ENCODE measurements at regions not wholly inside any gene's neighbourhood (a gene's known extent, or its start where the extent isn't known, plus 50 kb on each side); places are given as distances from the start of the nearest gene placed in this dataset.
"Not testable (repeated sequence)": the region's sequence is repeated elsewhere in the genome, so short reads cannot be mapped to it uniquely, and the experiment has no call there.

GRCh38 chr22:48937032-48937639 is 890.5 kb downstream of the BRD1 start:
- no peak for DNase-seq

- no peak for DNase-seq
These were observed 891.3 kb downstream of the BRD1 start for GRCh38 chr22:48936391-48936790.

GRCh38 chr22:48934446-48934845 is 893.2 kb downstream of the BRD1 start:
- no peak for DNase-seq

- no peak for DNase-seq
These were observed 896.2 kb downstream of the BRD1 start for GRCh38 chr22:48931452-48931851.

- no peak for DNase-seq
These were observed 898.3 kb downstream of the BRD1 start for GRCh38 chr22:48929276-48929790.

- DNase-seq, result no peak
These were observed 900.1 kb downstream of the BRD1 start for GRCh38 chr22:48927591-48927990.

GRCh38 chr22:48926643-48927042 is 901.0 kb downstream of the BRD1 start:
- DNase-seq, result no peak

GRCh38 chr22:48926136-48926535 is 901.5 kb downstream of the BRD1 start:
- DNase-seq, result no peak

GRCh38 chr22:48925450-48925849 is 902.2 kb downstream of the BRD1 start:
- no peak for DNase-seq

GRCh38 chr22:48923996-48924395 is 903.7 kb downstream of the BRD1 start:
- DNase-seq, result no peak

- DNase-seq, result no peak
These were observed 904.4 kb downstream of the BRD1 start for GRCh38 chr22:48923165-48923865.

GRCh38 chr22:48921411-48921903 is 906.2 kb downstream of the BRD1 start:
- no peak for DNase-seq

GRCh38 chr22:48920776-48921241 is 906.9 kb downstream of the BRD1 start:
- DNase-seq, result no peak

GRCh38 chr22:48919851-48920589 is 907.7 kb downstream of the BRD1 start:
- no peak for DNase-seq

GRCh38 chr22:48919187-48919590 is 908.5 kb downstream of the BRD1 start:
- no peak for DNase-seq

- DNase-seq, result no peak
These were observed 909.0 kb downstream of the BRD1 start for GRCh38 chr22:48918585-48919186.

GRCh38 chr22:48912356-48913066 is 915.2 kb downstream of the BRD1 start:
- not testable (repeated sequence) for DNase-seq

- DNase-seq, result not testable (repeated sequence)
These were observed 916.0 kb downstream of the BRD1 start for GRCh38 chr22:48911647-48912046.

- DNase-seq, result not testable (repeated sequence)
These were observed 916.6 kb downstream of the BRD1 start for GRCh38 chr22:48911067-48911466.

- no peak for DNase-seq
These were observed 919.1 kb downstream of the BRD1 start for GRCh38 chr22:48908547-48908946.

GRCh38 chr22:48907591-48907990 is 920.1 kb downstream of the BRD1 start:
- no peak for DNase-seq

GRCh38 chr22:48906216-48906835 is 921.3 kb downstream of the BRD1 start:
- no peak for DNase-seq

Measured in GOT3 (cell line).